T-helper 9 cell (primary cell): ENCODE measurements at regions not wholly inside any gene's neighbourhood (a gene's known extent, or its start where the extent isn't known, plus 50 kb on each side); places are given as distances from the start of the nearest gene placed in this dataset.
"Not testable (repeated sequence)": the region's sequence is repeated elsewhere in the genome, so short reads cannot be mapped to it uniquely, and the experiment has no call there.

Experiments used
- DNase-seq: peaks from one replicate; pipeline ENCODE4 v3.0.0-alpha.2; 2020

- DNase-seq = no peak
These were observed 373.5 kb upstream of the TRPC7 start for GRCh38 chr5:136738829-136739228.

GRCh38 chr5:136736021-136736420 lies 370.7 kb upstream of the TRPC7 start:
- DNase-seq = no peak

DNA sequence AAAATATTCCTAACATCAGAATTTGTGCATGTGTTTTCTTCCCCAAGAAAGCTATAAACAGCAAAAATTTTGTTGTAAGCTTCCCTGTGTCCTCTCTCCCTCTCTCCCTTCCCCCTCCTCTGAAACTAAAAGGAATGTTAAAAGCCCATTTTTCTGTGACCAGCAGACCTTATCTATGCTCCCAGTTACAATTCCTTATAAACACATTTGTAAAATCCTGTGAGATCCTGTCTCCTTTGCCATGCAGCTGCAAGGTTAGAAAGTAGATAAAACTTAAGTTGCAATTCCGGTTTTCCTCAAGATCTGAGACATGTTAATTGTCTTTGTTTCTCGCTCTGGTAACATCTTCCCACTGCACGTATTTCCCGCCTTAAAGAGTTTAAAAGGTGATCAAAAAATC lies 370.3 kb upstream of the TRPC7 start:
- DNase-seq = not testable (repeated sequence)

DNA sequence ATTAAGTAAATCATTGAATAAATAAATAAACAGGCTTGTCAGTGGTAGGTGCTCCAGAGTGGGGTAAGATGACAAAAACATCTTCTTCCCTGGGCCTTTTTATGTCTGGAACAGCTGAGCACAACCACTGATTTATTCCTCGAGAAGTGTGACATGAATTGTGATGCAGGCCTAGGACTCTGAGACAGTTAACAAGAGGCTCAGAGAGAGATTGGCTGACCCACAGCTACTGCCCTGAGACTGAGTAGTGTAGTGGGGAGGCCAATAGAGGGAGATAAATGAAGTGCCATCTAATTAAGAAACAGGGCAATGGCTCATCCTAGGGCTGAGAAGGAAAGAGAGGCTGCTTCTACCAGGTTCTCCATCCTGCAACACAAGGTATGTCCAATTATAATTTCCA lies 369.3 kb upstream of the TRPC7 start:
- no peak for DNase-seq

DNA sequence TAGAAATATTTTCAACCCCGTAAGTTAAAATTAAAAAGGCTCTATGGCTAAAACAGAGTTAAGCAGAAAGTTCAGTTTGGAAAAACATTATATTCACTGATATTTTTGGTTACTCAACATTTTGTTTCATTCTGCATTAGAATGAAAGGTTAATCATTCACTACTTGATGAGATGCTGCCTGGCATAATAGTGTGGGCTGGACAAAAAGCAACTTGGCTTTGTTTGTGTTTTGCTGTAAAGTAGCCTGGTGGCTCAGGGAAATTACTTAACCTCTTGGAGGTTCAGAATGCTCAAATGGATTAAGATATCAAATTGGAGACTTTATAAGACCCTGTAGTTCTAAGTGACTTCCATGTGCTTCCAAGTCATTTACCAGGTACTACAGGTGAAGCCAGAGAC lies 367.4 kb upstream of the TRPC7 start:
- DNase-seq = no peak

GRCh38 chr5:136731241-136731900 lies 366.0 kb upstream of the TRPC7 start:
- DNase-seq = no peak

GRCh38 chr5:136730426-136730825 lies 365.1 kb upstream of the TRPC7 start:
- no peak for DNase-seq

DNA sequence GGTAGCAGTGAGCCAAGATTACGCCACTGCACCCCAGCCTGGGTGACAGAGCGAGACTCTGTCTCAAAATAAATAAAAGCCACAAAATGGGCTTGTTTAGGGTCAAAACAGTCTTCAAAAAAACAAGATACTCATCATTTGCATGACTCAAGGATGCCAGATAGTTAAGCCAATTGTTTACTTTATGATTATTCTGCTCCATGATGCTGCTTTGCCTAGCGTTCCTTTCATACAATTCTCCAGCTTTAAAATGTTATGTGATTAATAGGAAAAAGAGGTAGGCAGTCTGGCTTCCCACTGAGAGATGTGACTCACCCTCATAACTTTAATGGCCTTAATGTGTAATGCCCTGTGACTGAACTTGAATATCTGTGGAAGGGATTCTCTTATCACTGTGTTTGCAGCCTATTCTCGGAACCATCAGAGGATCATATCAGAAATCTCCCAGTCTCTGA lies 364.6 kb upstream of the TRPC7 start:
- DNase-seq = no peak

- no peak for DNase-seq
These were observed 361.2 kb upstream of the TRPC7 start for GRCh38 chr5:136726506-136726905.

DNA sequence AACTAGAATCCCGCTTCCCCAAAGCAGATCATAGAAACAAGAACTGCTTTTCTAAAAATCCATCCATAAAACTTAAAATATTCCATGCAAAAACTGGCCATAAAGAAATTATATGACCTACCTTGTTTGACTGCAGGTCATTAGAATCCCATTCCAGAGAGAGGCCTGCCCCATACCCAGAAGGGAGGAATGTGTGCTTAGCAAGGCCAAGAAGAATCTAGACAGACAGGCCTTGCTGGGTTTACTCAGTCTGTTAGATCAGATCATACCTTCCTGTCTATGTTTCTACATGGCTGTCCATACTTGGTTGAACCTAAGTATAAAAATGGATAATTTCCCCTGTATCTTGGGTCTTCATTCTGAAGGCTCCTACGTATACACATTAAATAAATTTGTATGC lies 358.8 kb upstream of the TRPC7 start:
- no peak for DNase-seq

DNA sequence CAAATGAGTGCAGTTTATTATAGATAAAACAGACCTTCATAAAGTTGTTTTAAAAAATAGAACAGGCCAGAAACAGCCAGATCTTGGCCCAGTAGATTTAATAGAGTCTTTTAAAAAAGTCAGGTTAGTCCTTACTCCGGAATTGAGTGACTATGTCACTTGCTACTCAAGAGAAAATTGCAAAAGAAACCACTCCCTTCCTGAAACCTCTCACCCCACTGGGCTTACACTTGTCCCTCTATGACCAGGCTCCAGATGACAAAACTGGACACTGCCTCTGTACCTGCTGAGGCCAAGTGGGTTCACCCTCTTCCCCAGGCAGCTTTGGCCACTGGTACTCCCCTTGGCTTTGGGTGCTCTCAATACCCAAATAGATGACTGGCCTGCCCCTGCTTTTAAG lies 357.2 kb upstream of the TRPC7 start:
- DNase-seq = no peak

- no peak for DNase-seq
These were observed 356.7 kb upstream of the TRPC7 start for GRCh38 chr5:136722086-136722485.

- DNase-seq = no peak
These were observed 355.3 kb upstream of the TRPC7 start for GRCh38 chr5:136720674-136721073.

DNA sequence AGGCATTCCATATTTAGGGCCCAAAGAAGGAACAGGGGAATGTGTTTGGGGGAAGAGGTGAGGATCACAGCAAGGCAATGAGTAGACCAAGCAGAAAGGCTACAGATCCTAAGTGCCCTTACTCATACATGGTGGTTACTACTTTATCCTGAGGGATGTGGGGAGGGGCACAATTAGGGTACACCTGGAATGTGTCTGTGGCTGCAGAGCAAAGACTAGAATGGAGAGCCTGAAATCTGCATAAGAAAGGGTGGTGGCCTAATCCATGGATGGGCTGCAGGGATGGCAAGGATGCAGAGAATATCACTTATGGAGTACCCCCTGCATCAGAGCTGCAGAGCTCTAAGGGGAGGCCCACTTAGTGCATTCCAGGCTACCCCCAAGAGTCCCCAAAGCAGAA lies 352.6 kb upstream of the TRPC7 start:
- no peak for DNase-seq

- no peak for DNase-seq
These were observed 348.9 kb upstream of the TRPC7 start for GRCh38 chr5:136714286-136714685.

DNA sequence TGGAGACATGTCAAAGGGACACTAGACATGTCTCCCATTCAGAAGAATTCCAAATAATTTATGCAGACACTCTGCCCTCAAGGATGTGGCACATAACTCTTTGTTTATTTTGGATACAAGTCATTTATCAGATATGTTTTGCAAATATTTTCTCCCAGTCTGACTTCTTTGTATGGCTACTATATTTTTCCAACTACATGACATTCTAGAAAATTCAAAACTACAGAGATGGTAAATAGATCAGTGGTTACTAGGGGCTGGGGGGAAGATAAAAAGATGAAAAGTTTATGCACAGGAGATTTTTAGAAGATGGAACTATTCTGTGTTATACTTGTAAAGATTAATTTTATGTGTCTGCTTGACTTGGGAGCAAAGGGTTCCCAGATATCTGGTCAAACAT lies 347.3 kb upstream of the TRPC7 start:
- no peak for DNase-seq

DNA sequence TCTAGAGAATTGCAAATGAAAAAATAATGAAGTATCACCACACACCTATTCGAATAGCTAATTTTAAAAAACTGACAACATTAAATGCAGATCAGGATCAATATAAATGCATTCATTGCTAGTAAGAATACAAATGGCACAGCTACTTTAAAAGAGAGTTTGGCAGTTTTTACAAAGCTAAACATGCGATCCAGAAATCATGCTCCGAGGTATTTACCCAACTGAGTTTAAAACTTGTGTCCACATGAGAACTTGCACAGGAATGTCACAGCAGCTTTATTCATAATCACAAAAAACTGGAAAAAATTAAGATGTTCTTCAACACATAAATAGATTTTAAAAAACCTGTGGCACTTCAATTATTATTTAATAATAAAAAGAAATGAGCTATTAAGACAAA lies 345.5 kb upstream of the TRPC7 start:
- no peak for DNase-seq

GRCh38 chr5:136703706-136704105 lies 338.4 kb upstream of the TRPC7 start:
- no peak for DNase-seq

- DNase-seq = no peak
These were observed 337.7 kb upstream of the TRPC7 start for GRCh38 chr5:136703036-136703435.

DNA sequence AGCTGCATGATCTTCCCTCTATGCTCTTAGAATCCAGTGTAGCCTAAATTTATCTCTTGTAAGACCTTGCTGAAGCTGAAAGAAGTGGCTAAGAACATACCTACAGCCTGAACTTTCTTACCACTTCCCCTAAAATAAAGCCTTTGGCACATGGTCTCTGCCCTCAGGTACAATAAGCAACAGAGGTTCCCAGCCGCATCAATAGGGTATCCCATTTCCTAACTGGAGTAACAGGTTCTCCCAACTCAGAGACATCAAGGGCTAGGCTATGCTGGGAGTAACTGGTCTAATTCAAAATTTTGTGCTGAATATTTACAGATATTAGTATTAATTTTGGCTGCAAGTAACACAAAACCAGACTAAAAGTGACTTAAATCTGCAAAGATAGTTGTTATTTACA lies 335.8 kb upstream of the TRPC7 start:
- DNase-seq = no peak

DNA sequence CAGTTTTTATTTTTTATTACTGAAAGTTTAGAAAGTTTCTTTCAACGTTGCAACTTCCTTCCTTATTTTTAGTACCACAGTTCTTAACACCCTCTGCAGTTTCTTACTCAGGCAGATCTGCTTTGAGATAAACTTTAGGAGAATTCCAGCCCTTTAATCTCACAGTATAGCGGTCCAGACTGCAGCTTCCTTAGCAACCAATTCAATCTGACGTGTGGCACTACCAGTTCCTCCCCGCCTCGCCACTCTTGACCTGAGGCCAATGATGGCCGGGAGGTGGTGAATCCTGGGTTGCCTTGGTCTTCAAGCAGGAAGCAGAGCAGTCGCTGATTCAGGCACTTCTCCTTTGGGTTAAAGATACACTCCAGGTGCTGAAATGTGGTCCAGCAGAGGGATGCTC lies 334.3 kb upstream of the TRPC7 start:
- DNase-seq = no peak

GRCh38 chr5:136698970-136699369 lies 333.6 kb upstream of the TRPC7 start:
- no peak for DNase-seq

GRCh38 chr5:136694258-136694657 lies 328.9 kb upstream of the TRPC7 start:
- DNase-seq = no peak

DNA sequence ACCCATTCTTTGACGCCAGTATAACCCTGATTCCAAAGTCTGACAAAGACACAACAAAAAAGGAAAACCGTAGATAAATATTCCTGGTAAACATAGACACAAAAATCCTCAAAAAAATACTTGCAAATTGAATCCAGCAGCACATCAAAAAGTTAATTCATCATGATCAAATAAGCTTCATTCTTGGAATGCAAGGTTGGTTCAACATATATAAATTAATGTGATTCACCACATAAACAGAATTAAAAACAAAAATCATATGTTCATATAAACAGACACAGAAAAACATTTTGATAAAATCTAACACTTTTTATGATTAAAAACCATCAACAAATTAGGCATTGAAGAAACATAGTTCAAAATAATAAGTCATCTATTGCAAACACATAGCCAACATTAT lies 324.2 kb upstream of the TRPC7 start:
- no peak for DNase-seq

DNA sequence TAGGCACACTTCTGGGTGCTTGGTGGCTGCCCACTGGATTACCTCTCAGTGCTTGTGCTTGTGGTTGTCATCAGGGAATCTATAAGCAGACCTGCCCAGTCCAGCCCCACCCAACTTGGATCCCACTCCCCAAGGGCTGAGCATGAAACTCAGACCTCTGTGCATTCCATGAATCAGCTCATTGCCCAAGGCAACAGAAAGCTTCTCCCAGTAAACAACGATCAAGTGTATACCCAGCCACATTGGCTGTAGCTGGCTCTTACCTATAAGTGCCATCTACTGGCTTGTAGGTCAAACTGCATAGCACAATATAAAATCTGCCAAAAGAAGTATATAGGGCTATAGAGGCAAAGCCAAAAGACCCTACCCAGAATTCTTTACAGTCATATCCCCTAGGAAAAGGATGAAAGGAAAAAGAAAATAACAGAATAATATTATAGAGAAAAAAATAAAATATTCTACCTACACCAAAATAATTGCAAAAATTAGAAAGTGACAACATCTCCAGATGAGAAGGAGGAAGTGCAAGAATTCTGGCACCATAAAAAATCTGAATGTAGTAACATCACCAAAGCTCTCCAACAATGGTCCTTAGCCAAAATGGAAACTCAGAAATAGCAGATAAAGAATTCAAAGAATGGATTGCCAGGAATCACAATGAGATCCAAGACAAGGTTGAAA lies 321.0 kb upstream of the TRPC7 start:
- no peak for DNase-seq
